Esophagus (tissue), 2 donors: ENCODE measurements at regions not wholly inside any gene's neighbourhood (a gene's known extent, or its start where the extent isn't known, plus 50 kb on each side); places are given as distances from the start of the nearest gene placed in this dataset.

Source experiments
- H3K27ac ChIP-seq, 2 donors: one replicate each; pipeline ENCODE4 v1.5.1; 2013; ENCODE audit warnings: low read depth in 2 of 2, mild to moderate bottlenecking in 2 of 2, inconsistent platforms in 1 of 2, low read length in 1 of 2, moderate library complexity in 1 of 2
- H3K27me3 ChIP-seq, 2 donors: one replicate each; pipeline ENCODE4 v1.6.1; 2013; ENCODE audit warnings: low read length in 2 of 2, control low read depth in 1 of 2, mild to moderate bottlenecking in 1 of 2; ENCODE audit not compliant: insufficient read depth in 2 of 2, control insufficient read depth in 1 of 2
- H3K36me3 ChIP-seq, 2 donors: one replicate each; pipeline ENCODE4 v1.6.1; 2013; ENCODE audit warnings: low read length in 1 of 2; ENCODE audit not compliant: control insufficient read depth in 2 of 2, insufficient read depth in 2 of 2
- H3K4me1 ChIP-seq, 2 donors: one replicate each; pipeline ENCODE4 v1.6.1; 2013; ENCODE audit warnings: low read length in 1 of 2; ENCODE audit not compliant: control insufficient read depth in 2 of 2, insufficient read depth in 2 of 2
- H3K4me3 ChIP-seq, 2 donors: one replicate each; pipeline ENCODE4 v1.5.1; 2013; ENCODE audit warnings: low read length in 2 of 2, mild to moderate bottlenecking in 2 of 2, low read depth in 1 of 2, moderate library complexity in 1 of 2
- H3K9me3 ChIP-seq, 2 donors: one replicate each; pipeline ENCODE4 v1.6.1; 2013; ENCODE audit warnings: mild to moderate bottlenecking in 2 of 2, low read depth in 1 of 2, low read length in 1 of 2, moderate library complexity in 1 of 2; ENCODE audit not compliant: control insufficient read depth in 2 of 2, insufficient read depth in 1 of 2
- WGBS, 2 donors: extraction: QIAGEN DNeasy Blood & Tissue Kit; methylation state at CpG; one replicate each; pipeline ENCODE4 v1.1.7; 2013; 5-methylcytosine and 5-hydroxymethylcytosine counted together
- donor health status: healthy with polysubstance abuse.
- donor health status: Bipolar disorder and iron deficiency.

DNA sequence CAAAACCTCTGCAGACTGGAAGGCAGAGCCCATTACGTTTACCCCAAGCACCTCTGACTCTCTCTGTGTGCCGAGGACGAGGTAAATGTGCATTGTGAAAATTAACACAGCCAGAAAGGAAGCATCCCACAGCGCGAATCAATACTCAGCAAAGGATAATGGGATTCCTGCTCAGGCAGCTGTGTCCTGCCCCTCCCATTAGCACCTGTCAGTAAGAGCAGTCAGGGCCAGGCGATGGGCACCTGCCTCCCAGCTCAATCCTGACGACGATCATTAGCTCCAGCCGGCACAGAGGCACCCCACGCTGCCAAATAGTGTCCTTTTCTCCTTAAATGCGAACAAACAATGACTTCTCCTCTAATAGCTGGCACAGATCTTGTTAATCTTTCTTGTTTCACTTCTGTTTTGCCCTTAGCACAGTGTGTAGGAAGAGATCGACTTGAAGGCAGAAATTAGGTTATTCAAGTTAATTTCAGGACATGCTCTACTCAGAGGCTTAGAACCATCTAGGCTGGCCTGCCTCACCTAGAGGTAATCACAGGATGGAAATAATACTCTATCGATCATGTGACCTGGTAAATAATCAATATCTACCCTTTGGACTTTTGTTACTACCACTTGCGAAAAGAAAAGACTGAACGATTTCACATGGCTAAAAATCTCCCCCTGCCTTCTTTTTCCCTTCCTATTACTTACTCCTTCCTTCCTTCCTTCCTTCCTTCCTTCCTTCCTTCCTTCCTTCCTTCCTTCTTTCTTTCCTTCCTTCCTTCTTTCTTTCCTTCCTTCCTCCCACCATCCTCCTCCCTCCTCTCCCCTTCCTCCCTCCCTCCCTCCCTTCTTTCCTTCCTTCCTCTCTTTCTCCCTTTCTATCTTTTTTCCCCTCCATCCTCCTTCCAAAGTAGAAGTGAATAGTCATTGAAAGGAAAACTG, 487.9 kb upstream of the ID2 start:
- no peak overlapping the region for H3K27ac ChIP-seq
- H3K27me3 ChIP-seq, result no peaks in the 10 kb centered on the region
- peaks cover 0 to 3% of the 10 kb centered on the region in 2 donors for H3K4me1 ChIP-seq
- H3K9me3 ChIP-seq, result no peaks in the 10 kb centered on the region
- H3K4me3 ChIP-seq, result no peak overlapping the region
- WGBS, 2 donors, result 54 to 56% methylated on average over 15 of the region's 15 CpGs
- no peaks in the 10 kb centered on the region for H3K36me3 ChIP-seq

- no peak overlapping the region for H3K4me3 ChIP-seq
- H3K27me3 ChIP-seq, result no peaks in the 10 kb centered on the region
- no peaks in the 10 kb centered on the region for H3K36me3 ChIP-seq
- no peaks in the 10 kb centered on the region for H3K9me3 ChIP-seq
- no peak overlapping the region for H3K27ac ChIP-seq
- peaks cover 0 to 3% of the 10 kb centered on the region in 2 donors for H3K4me1 ChIP-seq
- WGBS, 2 donors, result 36 to 38% methylated on average over 1 of the region's 1 CpG
Observed at GRCh38 chr2:8195784-8196183, 486.1 kb upstream of the ID2 start.

- Histone ChIP-seq H3K9me3 (no peaks in the 10 kb centered on the region), H3K36me3 (no peaks in the 10 kb centered on the region), H3K4me3 (no peak overlapping the region), H3K27ac (no peak overlapping the region), H3K4me1 (peaks cover 0 to 3% of the 10 kb centered on the region in 2 donors), H3K27me3 (no peaks in the 10 kb centered on the region)
- WGBS, 2 donors, result 86 to 88% methylated on average over 3 of the region's 3 CpGs
Observed at GRCh38 chr2:8196316-8196715, 485.5 kb upstream of the ID2 start.

DNA sequence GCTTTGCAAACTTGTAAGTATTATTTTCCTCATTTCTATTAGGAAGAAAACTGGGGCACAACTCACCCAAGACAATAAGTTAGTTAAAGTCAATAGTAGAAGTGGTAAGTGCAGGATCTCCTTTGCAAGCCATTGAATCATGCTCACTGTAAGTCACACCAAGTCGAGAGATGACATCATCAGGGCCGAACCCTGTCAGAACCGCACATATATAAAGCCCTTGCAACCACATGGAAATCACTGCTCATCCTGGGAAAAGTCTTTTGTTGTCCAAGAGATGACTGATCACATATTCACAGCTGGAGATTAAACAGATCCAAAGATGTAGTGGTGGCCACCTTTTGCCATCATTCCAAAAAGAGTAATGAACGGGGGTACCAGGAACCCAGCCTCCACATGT, 484.8 kb upstream of the ID2 start:
- Histone ChIP-seq H3K4me1 (peaks cover 0 to 3% of the 10 kb centered on the region in 2 donors), H3K9me3 (no peaks in the 10 kb centered on the region), H3K4me3 (no peak overlapping the region), H3K27me3 (no peaks in the 10 kb centered on the region), H3K36me3 (no peaks in the 10 kb centered on the region), H3K27ac (no peak overlapping the region)
- WGBS, 2 donors, result 84 to 88% methylated on average over 4 of the region's 4 CpGs

- Histone ChIP-seq H3K36me3 (no peaks in the 10 kb centered on the region), H3K9me3 (no peaks in the 10 kb centered on the region), H3K4me3 (no peak overlapping the region), H3K27ac (no peak overlapping the region), H3K4me1 (peaks cover 0 to 3% of the 10 kb centered on the region in 2 donors), H3K27me3 (no peaks in the 10 kb centered on the region)
- 88 to 91% methylated on average over 1 of the region's 1 CpG for WGBS, 2 donors
Observed at GRCh38 chr2:8197825-8198224, 484.0 kb upstream of the ID2 start.

- Histone ChIP-seq H3K4me1 (no peaks in the 10 kb centered on the region), H3K27me3 (no peaks in the 10 kb centered on the region), H3K9me3 (no peaks in the 10 kb centered on the region), H3K4me3 (no peak overlapping the region), H3K36me3 (no peaks in the 10 kb centered on the region), H3K27ac (no peak overlapping the region)
- 78 to 82% methylated on average over 1 of the region's 1 CpG for WGBS, 2 donors
Observed at GRCh38 chr2:8198766-8199382, 483.0 kb upstream of the ID2 start.

DNA sequence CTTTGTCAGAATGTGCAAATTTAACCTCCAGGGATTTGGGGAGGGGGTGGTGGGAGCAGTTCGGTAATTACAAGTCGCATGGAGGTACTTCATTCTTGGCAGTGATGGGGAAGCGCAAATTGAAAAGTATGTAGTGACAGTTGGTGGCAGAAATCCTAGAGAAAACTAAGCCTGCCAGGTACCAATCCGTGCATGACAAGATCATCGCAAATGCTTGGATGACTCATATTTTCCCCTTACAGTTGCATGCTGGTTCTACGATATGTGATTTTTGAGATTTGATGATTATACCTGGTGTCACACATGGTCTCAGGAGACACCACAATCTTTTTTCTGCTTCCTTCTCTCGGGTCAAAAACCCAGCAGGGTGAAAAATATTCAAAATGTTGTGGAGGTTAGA, 479.7 kb upstream of the ID2 start:
- no peaks in the 10 kb centered on the region for H3K9me3 ChIP-seq
- H3K27ac ChIP-seq, result no peak overlapping the region
- WGBS, 2 donors, result 47 to 66% methylated on average over 7 of the region's 7 CpGs
- H3K27me3 ChIP-seq, result no peaks in the 10 kb centered on the region
- H3K36me3 ChIP-seq, result no peaks in the 10 kb centered on the region
- H3K4me1 ChIP-seq, result no peaks in the 10 kb centered on the region
- H3K4me3 ChIP-seq, result no peak overlapping the region

GRCh38 chr2:8203364-8203763, 478.5 kb upstream of the ID2 start:
- Histone ChIP-seq H3K4me1 (no peaks in the 10 kb centered on the region), H3K36me3 (no peaks in the 10 kb centered on the region), H3K27ac (no peak overlapping the region), H3K9me3 (no peaks in the 10 kb centered on the region), H3K27me3 (no peaks in the 10 kb centered on the region), H3K4me3 (no peak overlapping the region)
- 86 to 87% methylated on average over 18 of the region's 18 CpGs for WGBS, 2 donors

- no peak overlapping the region for H3K4me3 ChIP-seq
- no peaks in the 10 kb centered on the region for H3K27me3 ChIP-seq
- no peaks in the 10 kb centered on the region for H3K4me1 ChIP-seq
- no peak overlapping the region for H3K27ac ChIP-seq
- H3K36me3 ChIP-seq, result no peaks in the 10 kb centered on the region
- WGBS, 2 donors, result 73 to 79% methylated on average over 2 of the region's 2 CpGs
- H3K9me3 ChIP-seq, result no peaks in the 10 kb centered on the region
Observed at GRCh38 chr2:8204711-8205110, 477.1 kb upstream of the ID2 start.

DNA sequence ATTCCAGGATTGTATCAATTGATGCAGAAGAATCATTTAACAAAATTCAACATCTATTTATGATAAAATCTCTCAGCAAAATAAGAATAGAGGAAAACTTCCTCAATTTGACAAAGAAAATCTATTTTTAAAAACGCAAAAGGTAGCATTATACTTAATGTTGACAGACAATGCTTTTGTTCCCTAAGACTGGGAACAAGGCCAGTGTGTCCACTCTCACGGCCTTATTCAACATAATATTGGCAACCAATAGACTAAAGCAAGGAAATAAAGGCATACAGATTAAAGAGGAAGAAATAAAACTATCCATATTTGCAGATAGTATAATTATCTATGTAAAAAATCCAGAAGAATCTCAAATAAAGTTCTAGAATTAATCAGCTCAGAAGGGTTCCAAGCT, 472.4 kb upstream of the ID2 start:
- no peaks in the 10 kb centered on the region for H3K27me3 ChIP-seq
- no peaks in the 10 kb centered on the region for H3K36me3 ChIP-seq
- no peak overlapping the region for H3K27ac ChIP-seq
- 66 to 68% methylated on average over 2 of the region's 2 CpGs for WGBS, 2 donors
- H3K4me3 ChIP-seq, result no peak overlapping the region
- H3K4me1 ChIP-seq, result no peaks in the 10 kb centered on the region
- H3K9me3 ChIP-seq, result no peaks in the 10 kb centered on the region
